HS-5 (cell line): ENCODE measurements at regions not wholly inside any gene's neighbourhood (a gene's known extent, or its start where the extent isn't known, plus 50 kb on each side); places are given as distances from the start of the nearest gene placed in this dataset.
"Not testable (repeated sequence)": the region's sequence is repeated elsewhere in the genome, so short reads cannot be mapped to it uniquely, and the experiment has no call there.

ENCODE experiments used
- DNase-seq: peaks from one replicate; pipeline ENCODE4 v3.0.0-alpha.2; 2012; ENCODE audit warnings: low read depth

- DNase-seq, result no peak
Measured at GRCh38 chr2:137886083-137886831, 78.0 kb upstream of the HNMT start.

GRCh38 chr2:137888845-137889244, 75.4 kb upstream of the HNMT start:
- DNase-seq, result no peak

- no peak for DNase-seq
Measured at GRCh38 chr2:137892739-137893138, 71.5 kb upstream of the HNMT start.

- DNase-seq, result no peak
Measured at GRCh38 chr2:137893145-137893544, 71.1 kb upstream of the HNMT start.

- DNase-seq, result no peak
Measured at GRCh38 chr2:137896467-137896866, 67.8 kb upstream of the HNMT start.

GRCh38 chr2:137897082-137897481, 67.2 kb upstream of the HNMT start:
- DNase-seq, result no peak

DNA sequence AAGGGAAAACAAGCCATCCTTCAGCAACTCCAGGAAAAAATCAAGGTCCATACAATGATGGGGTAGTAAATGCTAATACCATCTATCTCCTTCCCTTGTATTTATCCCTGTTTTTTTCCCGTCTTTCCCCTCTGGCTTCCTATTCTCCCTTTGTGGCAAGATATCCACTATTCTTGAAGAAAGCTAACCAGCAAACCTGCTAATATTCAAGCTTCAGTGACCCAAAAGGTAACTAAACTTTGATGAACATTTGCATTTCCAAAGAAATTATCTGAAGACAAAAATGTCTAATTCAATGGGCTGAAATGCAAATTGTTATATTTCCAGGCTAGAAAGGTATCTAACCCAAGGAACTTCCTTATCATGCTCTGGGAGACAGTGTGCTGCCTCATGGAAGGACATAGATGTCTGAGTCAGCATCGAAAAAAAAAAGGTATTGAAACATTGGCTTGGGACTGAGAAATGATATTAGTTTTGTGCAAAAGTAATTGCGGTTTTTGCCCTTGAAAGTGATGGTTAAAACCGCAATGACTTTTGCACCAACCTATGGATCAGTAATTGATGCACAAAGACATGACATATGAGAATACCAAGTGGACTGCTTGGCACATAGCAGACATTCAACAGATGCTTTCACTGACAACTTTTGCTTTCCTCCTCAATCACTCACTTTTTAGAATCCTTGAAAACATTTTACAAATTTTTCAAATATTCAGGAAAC, 63.7 kb upstream of the HNMT start:
- DNase-seq, result no peak

GRCh38 chr2:137910641-137911040, 53.6 kb upstream of the HNMT start:
- DNase-seq, result peak; percentile 6

GRCh38 chr2:137912371-137912770, 51.9 kb upstream of the HNMT start:
- DNase-seq, result no peak

- DNase-seq, result no peak
Measured at GRCh38 chr2:137913169-137913568, 51.1 kb upstream of the HNMT start.

GRCh38 chr2:137913648-137914047, 50.6 kb upstream of the HNMT start:
- not testable (repeated sequence) for DNase-seq
